ENCODE measurements at regions not wholly inside any gene's neighbourhood (a gene's known extent, or its start where the extent isn't known, plus 50 kb on each side); places are given as distances from the start of the nearest gene placed in this dataset.

- TF ChIP-seq POLR2AphosphoS5 (IDR thresholded peaks at IDR 0.05) (no peak), CTCF (IDR thresholded peaks at IDR 0.05 in 8 of 11, conservative IDR thresholded peaks at IDR 0.05 in 3 of 11) (no peak), POLR2A (IDR thresholded peaks at IDR 0.05) (no peak)
- no peak for DNase-seq
- Histone ChIP-seq H3K36me3 (no peaks in the 10 kb centered on the region), H3K27ac (no peak overlapping the region), H3K4me1 (no peaks in the 10 kb centered on the region), H3K9me3 (peaks cover 0 to 5% (median 0%) of the 10 kb centered on the region in 8 donors), H3K4me3 (no peak overlapping the region), H3K27me3 (replicated peaks in 1 of 7) (no peaks in the 10 kb centered on the region)
- intact Hi-C loops (cut with DNase I; ENCODE audit: low total_unique reads), result no loop called here
Observed at GRCh38 chr12:73383584-73384222, 1111.5 kb downstream of the TRHDE start.

GRCh38 chr12:73384592-73384991 lies 1112.4 kb downstream of the TRHDE start:
- WGBS, 5 donors, result 90 to 98% (median 92%) methylated on average over 1 of the region's 1 CpG
- Histone ChIP-seq H3K4me1 (no peaks in the 10 kb centered on the region), H3K27me3 (replicated peaks in 1 of 7) (no peaks in the 10 kb centered on the region), H3K4me3 (no peak overlapping the region), H3K27ac (no peak overlapping the region), H3K36me3 (no peaks in the 10 kb centered on the region), H3K9me3 (peaks cover 0 to 5% (median 0%) of the 10 kb centered on the region in 8 donors)
- intact Hi-C loops (cut with DNase I; ENCODE audit: low total_unique reads), result no loop called here
- TF ChIP-seq CTCF (IDR thresholded peaks at IDR 0.05 in 8 of 11, conservative IDR thresholded peaks at IDR 0.05 in 3 of 11) (no peak), POLR2A (IDR thresholded peaks at IDR 0.05) (no peak), POLR2AphosphoS5 (IDR thresholded peaks at IDR 0.05) (no peak)
- DNase-seq, result no peak

GRCh38 chr12:73390261-73390660 lies 1118.1 kb downstream of the TRHDE start:
- intact Hi-C loops (cut with DNase I; ENCODE audit: low total_unique reads), result no loop called here
- Histone ChIP-seq H3K9me3 (peaks cover 0 to 5% (median 0%) of the 10 kb centered on the region in 8 donors), H3K27me3 (replicated peaks in 1 of 7) (no peaks in the 10 kb centered on the region), H3K27ac (no peak overlapping the region), H3K4me1 (no peaks in the 10 kb centered on the region), H3K36me3 (no peaks in the 10 kb centered on the region), H3K4me3 (no peak overlapping the region)
- WGBS, 5 donors, result 68 to 81% (median 74%) methylated on average over 2 of the region's 2 CpGs
- TF ChIP-seq POLR2AphosphoS5 (IDR thresholded peaks at IDR 0.05) (no peak), POLR2A (IDR thresholded peaks at IDR 0.05) (no peak), CTCF (IDR thresholded peaks at IDR 0.05 in 8 of 11, conservative IDR thresholded peaks at IDR 0.05 in 3 of 11) (no peak)
- DNase-seq, result no peak

GRCh38 chr12:73413051-73413450 lies 1124.6 kb upstream of the ATXN7L3B start:
- WGBS, 5 donors, result 65 to 85% (median 74%) methylated on average over 2 of the region's 2 CpGs
- H3K4me1 ChIP-seq, result no peaks in the 10 kb centered on the region
- H3K4me3 ChIP-seq, result no peak overlapping the region
- H3K9me3 ChIP-seq, result peaks cover 0 to 55% (median 38%) of the 10 kb centered on the region in 8 donors
- intact Hi-C loops (cut with DNase I; ENCODE audit: low total_unique reads), result no loop called here
- no peak for DNase-seq
- H3K27me3 ChIP-seq (replicated peaks in 1 of 7), result no peaks in the 10 kb centered on the region
- no peak overlapping the region for H3K27ac ChIP-seq
- TF ChIP-seq CTCF (IDR thresholded peaks at IDR 0.05 in 8 of 11, conservative IDR thresholded peaks at IDR 0.05 in 3 of 11) (no peak), POLR2AphosphoS5 (IDR thresholded peaks at IDR 0.05) (no peak)
- no peaks in the 10 kb centered on the region for H3K36me3 ChIP-seq

Measured in spleen (tissue), 11 donors.